Prostate gland (tissue), 2 donors: ENCODE measurements at regions not wholly inside any gene's neighbourhood (a gene's known extent, or its start where the extent isn't known, plus 50 kb on each side); places are given as distances from the start of the nearest gene placed in this dataset.

Experiments used
- DNase-seq: peaks from one replicate; pipeline ENCODE4 v3.0.0-alpha.2; 2019; ENCODE audit warnings: low spot score
- H3K27ac ChIP-seq, 2 donors: fragments of 200-600 bp; sonication (generic); 2 replicates each; pipeline ENCODE4 v1.5.1; 2017 to 2019
- H3K27me3 ChIP-seq: fragments of 200-600 bp; sonication (generic); replicated peaks from 2 replicates; pipeline ENCODE4 v1.5.1; 2019; ENCODE audit not compliant: insufficient read depth
- H3K36me3 ChIP-seq, 2 donors: fragments of 200-600 bp; sonication (generic); 1 replicate in 1 of 2; 2 replicates in 1 of 2; pipeline versions ENCODE4 v1.5.1 to v1.8.1; 2017 to 2019
- H3K4me1 ChIP-seq: fragments of 200-600 bp; sonication (generic); replicated peaks from 2 replicates; pipeline ENCODE4 v1.5.1; 2019
- H3K4me3 ChIP-seq, 2 donors: fragments of 200-600 bp; sonication (generic); 2 replicates each; pipeline ENCODE4 v1.5.1; 2017 to 2019
- H3K9me3 ChIP-seq: fragments of 200-600 bp; sonication (generic); 2 replicates; pipeline ENCODE4 v1.5.1; 2017
- POLR2A ChIP-seq: fragments of 450-650 bp; IDR thresholded peaks from one replicate; pipeline ENCODE4 v1.6.1; 2016; ENCODE audit warnings: antibody characterized with exemption, mild to moderate bottlenecking
- POLR2AphosphoS5 ChIP-seq: sonication (generic); formaldehyde crosslinking; IDR thresholded peaks from one replicate; pipeline ENCODE4 v1.6.1; 2017; ENCODE audit warnings: antibody characterized with exemption
- WGBS: methylation state at CpG from one replicate; pipeline ENCODE4 v1.1.5; 2018; 5-methylcytosine and 5-hydroxymethylcytosine counted together
- intact Hi-C: fragments of 100-400 bp; cut with DNase I; formaldehyde crosslinking; loops from one replicate; pipeline ENCODE4 v1.14.2; 2022
- TF ChIP-seq, protein P1 (sequence below), 4 experiments: fragments of 200-600 bp in 2 of 4; fragments of 450-650 bp in 2 of 4; sonication (generic) in 2 of 4; IDR thresholded peaks; 1 replicate in 3 of 4; 2 replicates in 1 of 4; pipeline ENCODE4 v1.5.1; 2016 to 2019; ENCODE audit warnings: antibody characterized with exemption in 4 of 4, mild to moderate bottlenecking in 2 of 4, moderate library complexity in 2 of 4

GRCh38 chr2:147639891-147640290, 204.9 kb upstream of the ACVR2A start:
- 79% methylated on average over 2 of the region's 2 CpGs for WGBS
- no peak overlapping the region for H3K4me3 ChIP-seq
- no peaks in the 10 kb centered on the region for H3K36me3 ChIP-seq
- no peaks in the 10 kb centered on the region for H3K9me3 ChIP-seq
- H3K27me3 ChIP-seq, result no peaks in the 10 kb centered on the region
- TF ChIP-seq POLR2A (no peak), POLR2AphosphoS5 (no peak)
- TF ChIP-seq, protein P1, sequence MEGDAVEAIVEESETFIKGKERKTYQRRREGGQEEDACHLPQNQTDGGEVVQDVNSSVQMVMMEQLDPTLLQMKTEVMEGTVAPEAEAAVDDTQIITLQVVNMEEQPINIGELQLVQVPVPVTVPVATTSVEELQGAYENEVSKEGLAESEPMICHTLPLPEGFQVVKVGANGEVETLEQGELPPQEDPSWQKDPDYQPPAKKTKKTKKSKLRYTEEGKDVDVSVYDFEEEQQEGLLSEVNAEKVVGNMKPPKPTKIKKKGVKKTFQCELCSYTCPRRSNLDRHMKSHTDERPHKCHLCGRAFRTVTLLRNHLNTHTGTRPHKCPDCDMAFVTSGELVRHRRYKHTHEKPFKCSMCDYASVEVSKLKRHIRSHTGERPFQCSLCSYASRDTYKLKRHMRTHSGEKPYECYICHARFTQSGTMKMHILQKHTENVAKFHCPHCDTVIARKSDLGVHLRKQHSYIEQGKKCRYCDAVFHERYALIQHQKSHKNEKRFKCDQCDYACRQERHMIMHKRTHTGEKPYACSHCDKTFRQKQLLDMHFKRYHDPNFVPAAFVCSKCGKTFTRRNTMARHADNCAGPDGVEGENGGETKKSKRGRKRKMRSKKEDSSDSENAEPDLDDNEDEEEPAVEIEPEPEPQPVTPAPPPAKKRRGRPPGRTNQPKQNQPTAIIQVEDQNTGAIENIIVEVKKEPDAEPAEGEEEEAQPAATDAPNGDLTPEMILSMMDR (IDR thresholded peaks at IDR 0.05), result no peak
- no peaks in the 10 kb centered on the region for H3K4me1 ChIP-seq
- no peak for DNase-seq
- no peak overlapping the region for H3K27ac ChIP-seq
- intact Hi-C loops, result no loop called here

DNA sequence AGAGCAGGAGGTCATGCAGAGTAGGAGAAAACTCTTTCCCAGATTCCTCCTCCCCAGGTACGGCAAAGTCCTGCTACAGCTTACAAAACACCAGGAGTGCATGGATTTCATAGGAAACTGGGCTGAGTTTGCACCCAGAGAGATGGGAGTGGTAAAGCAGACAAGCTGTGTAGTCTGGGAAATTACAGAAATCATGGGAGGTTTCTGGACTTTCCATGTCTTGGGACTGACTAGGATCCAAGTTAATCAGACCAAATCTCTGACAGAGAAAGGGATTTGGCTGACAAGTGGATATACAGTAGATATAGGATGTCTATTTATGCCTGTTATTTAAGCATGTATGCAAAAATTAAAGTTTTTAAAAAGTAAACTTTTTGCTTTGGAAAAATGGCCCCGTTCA, 205.4 kb upstream of the ACVR2A start:
- DNase-seq, result no peak
- TF ChIP-seq, protein P1 (IDR thresholded peaks at IDR 0.05), result no peak
- TF ChIP-seq POLR2AphosphoS5 (no peak), POLR2A (no peak)
- no peaks in the 10 kb centered on the region for H3K36me3 ChIP-seq
- no peaks in the 10 kb centered on the region for H3K27me3 ChIP-seq
- no peaks in the 10 kb centered on the region for H3K9me3 ChIP-seq
- no peak overlapping the region for H3K27ac ChIP-seq
- no peak overlapping the region for H3K4me3 ChIP-seq
- no peaks in the 10 kb centered on the region for H3K4me1 ChIP-seq
- 93% methylated on average over 2 of the region's 2 CpGs for WGBS
- intact Hi-C loops, result no loop called here

DNA sequence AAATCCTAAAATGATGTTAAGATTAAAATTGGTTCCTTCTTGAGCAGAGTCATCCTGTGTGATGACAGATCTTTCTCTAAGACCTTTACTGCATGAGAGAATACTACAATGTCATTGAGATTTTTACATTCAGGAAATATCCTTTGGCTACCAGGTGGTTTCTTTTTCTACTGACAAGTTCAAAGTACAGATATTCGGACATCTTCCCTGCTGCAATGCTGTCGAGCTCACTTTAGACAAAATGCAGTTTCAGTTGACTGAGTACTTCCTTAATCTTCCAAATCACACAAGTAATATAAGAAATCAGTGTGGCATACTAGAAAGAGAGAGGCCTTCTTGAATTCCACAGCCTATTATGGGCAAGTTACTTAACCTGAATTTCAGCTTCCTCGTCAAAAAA, 207.9 kb upstream of the ACVR2A start:
- intact Hi-C loops, result no loop called here
- Histone ChIP-seq H3K27me3 (no peaks in the 10 kb centered on the region), H3K27ac (no peak overlapping the region), H3K4me3 (no peak overlapping the region), H3K4me1 (no peaks in the 10 kb centered on the region), H3K36me3 (no peaks in the 10 kb centered on the region), H3K9me3 (no peaks in the 10 kb centered on the region)
- TF ChIP-seq, protein P1 (IDR thresholded peaks at IDR 0.05), result no peak
- TF ChIP-seq POLR2A, result no peak
- no peak for TF ChIP-seq POLR2AphosphoS5
- no peak for DNase-seq
- WGBS, result 17% methylated on average over 3 of the region's 3 CpGs

DNA sequence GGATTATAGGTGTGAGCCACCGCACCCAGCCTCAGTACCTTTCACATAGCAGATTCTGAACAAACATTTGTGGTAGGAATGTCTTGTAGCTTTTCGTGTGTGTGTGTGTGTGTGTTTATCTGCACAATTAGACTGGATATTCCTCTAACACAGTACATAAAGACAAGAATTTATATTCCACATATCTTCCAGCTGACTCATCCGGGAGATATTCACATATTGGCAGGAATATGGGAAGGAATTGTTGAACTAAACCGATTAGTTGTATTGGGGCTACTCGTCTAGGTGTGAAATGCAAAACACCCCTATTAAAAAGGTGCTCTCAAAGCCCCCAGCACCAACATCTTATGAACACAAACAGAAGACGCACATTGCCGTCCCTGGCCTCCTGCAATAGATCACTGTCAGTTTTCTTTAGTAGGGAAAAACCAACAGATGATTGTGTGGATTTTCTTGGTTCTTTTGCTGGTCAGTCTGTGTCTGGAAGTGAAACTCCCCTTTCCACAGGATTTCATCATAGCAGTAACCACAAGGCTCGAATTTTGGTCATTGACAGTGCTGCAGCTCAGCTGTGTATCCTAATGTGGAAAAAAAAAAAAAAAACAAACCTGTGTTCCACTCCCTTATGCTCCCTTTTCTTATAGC, 208.5 kb upstream of the ACVR2A start:
- Histone ChIP-seq H3K27me3 (no peaks in the 10 kb centered on the region), H3K4me1 (no peaks in the 10 kb centered on the region), H3K27ac (no peak overlapping the region), H3K36me3 (no peaks in the 10 kb centered on the region), H3K4me3 (no peak overlapping the region), H3K9me3 (no peaks in the 10 kb centered on the region)
- DNase-seq, result no peak
- WGBS, result 48% methylated on average over 8 of the region's 8 CpGs
- intact Hi-C loops, result no loop called here
- TF ChIP-seq, protein P1 (IDR thresholded peaks at IDR 0.05), result no peak

DNA sequence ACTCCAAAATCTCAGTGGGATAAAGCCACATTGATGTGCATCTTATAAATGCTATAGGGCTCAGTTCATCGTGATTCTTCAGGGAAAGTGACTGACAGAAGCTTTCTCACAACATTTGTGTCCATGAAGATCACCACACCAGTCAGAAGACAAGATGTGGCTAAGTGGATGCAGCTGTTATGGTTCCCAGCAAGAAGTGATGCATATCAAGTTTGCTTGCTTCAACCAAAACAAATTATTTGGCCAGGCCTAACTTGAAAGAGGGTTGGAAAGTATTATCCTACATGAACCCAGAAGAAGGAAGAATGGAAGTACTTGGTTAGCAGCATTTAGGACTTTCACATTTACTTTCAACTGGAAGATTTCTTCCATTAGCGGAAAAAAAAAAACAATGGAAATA, 210.0 kb upstream of the ACVR2A start:
- 86% methylated on average over 2 of the region's 2 CpGs for WGBS
- no peak for DNase-seq
- Histone ChIP-seq H3K4me1 (no peaks in the 10 kb centered on the region), H3K36me3 (no peaks in the 10 kb centered on the region), H3K27me3 (no peaks in the 10 kb centered on the region), H3K4me3 (no peak overlapping the region), H3K9me3 (no peaks in the 10 kb centered on the region), H3K27ac (no peak overlapping the region)
- no peak for TF ChIP-seq POLR2A
- no peak for TF ChIP-seq POLR2AphosphoS5
- TF ChIP-seq, protein P1 (IDR thresholded peaks at IDR 0.05), result no peak
- intact Hi-C loops, result no loop called here
